HCT116 (cell line): ENCODE measurements at regions not wholly inside any gene's neighbourhood (a gene's known extent, or its start where the extent isn't known, plus 50 kb on each side); places are given as distances from the start of the nearest gene placed in this dataset.

Experiments used
- ATAC-seq: fragments of 200-7000 bp; cut with Tn5 transposase; 2 replicates; pipeline ENCODE4 v1.9.1; 2020; ENCODE audit warnings: mild to moderate bottlenecking, moderate library complexity
- BruUV-seq: library from RNA; stranded (reverse); fragments of 400-500 nt; replicated peaks from 2 replicates; lab custom pipeline; 2021; lab: Mats Ljungman, UMichigan
- CTCF ChIA-PET: fragments of 300-600 bp; sonication (Branson Sonifier 250); formaldehyde crosslinking; loops from one replicate; lab custom pipeline; 2021; ENCODE audit warnings: antibody characterized with exemption; lab: Charles Lee
- POLR2A ChIA-PET: fragments of 300-600, 350-600 bp; sonication (Branson Sonifier 250); formaldehyde crosslinking; loops from one replicate; lab custom pipeline; 2021; ENCODE audit warnings: antibody characterized with exemption; lab: Charles Lee
- RAD21 ChIA-PET, 2 experiments: fragments of 300-600 bp; sonication (Branson Sonifier 250); formaldehyde crosslinking; loops; one replicate each; lab custom pipeline; 2023; ENCODE audit warnings: low total read pairs in 2 of 2; ENCODE audit not compliant: uncharacterized antibody in 2 of 2, unreplicated experiment in 2 of 2, low non-redundant PET in 1 of 2; lab: Charles Lee
- DNase-seq: peaks from one replicate; pipeline ENCODE4 v3.0.0-alpha.2; 2010; ENCODE audit warnings: low read depth, low spot score
- H2AFZ ChIP-seq: fragments of 200-600 bp; shearing (Covaris generic), sonication (generic); 2 replicates; pipeline ENCODE4 v1.6.1; 2017; ENCODE audit warnings: low read depth, mixed run types, mixed read lengths, antibody characterized with exemption, low read length; ENCODE audit not compliant: poor library complexity, severe bottlenecking
- H3K27ac ChIP-seq: 2 replicates; pipeline ENCODE4 v1.5.1; 2012; ENCODE audit warnings: low read depth, low read length
- H3K27me3 ChIP-seq: fragments of 200-600 bp; sonication (generic); 2 replicates; pipeline ENCODE4 v1.6.1; 2016; ENCODE audit warnings: mixed run types, low read length, mixed read lengths; ENCODE audit not compliant: insufficient read depth
- H3K36me3 ChIP-seq, 2 experiments: fragments of 200-500 bp in 1 of 2; fragments of 200-600 bp in 1 of 2; sonication (Bioruptor generic) in 1 of 2; sonication (generic) in 1 of 2; 2 replicates each; pipeline versions ENCODE4 v1.5.1 to v1.6.1; 2014 to 2016; ENCODE audit warnings: low read length in 2 of 2, inconsistent platforms in 1 of 2, mixed read lengths in 1 of 2, mixed run types in 1 of 2; ENCODE audit not compliant: insufficient read depth in 2 of 2, control insufficient read depth in 1 of 2
- H3K4me1 ChIP-seq, 2 experiments: fragments of 200-600 bp in 1 of 2; sonication (generic) in 1 of 2; 2 replicates each; pipeline versions ENCODE4 v1.5.1 to v1.6.1; 2012 to 2017; ENCODE audit warnings: low read length in 2 of 2, inconsistent platforms in 1 of 2, mild to moderate bottlenecking in 1 of 2, mixed read lengths in 1 of 2, mixed run types in 1 of 2, moderate library complexity in 1 of 2; ENCODE audit not compliant: insufficient read depth in 2 of 2, control insufficient read depth in 1 of 2
- H3K4me2 ChIP-seq: fragments of 200-600 bp; sonication (generic); 2 replicates; pipeline ENCODE4 v1.6.1; 2017; ENCODE audit warnings: mixed run types, low read length, mixed read lengths
- H3K4me3 ChIP-seq, 2 experiments: fragments of 200-600 bp in 1 of 2; sonication (generic) in 1 of 2; replicated peaks in 1 of 2; 2 replicates each; pipeline ENCODE4 v1.5.1; 2011 to 2016; ENCODE audit warnings: low read length in 2 of 2, control low read depth in 1 of 2, low read depth in 1 of 2, mild to moderate bottlenecking in 1 of 2, mixed read lengths in 1 of 2, mixed run types in 1 of 2
- H3K79me2 ChIP-seq: fragments of 200-600 bp; sonication (generic); 2 replicates; pipeline ENCODE4 v1.6.1; 2017; ENCODE audit warnings: mild to moderate bottlenecking, mixed run types, low read length, moderate library complexity, mixed read lengths; ENCODE audit not compliant: insufficient read depth
- H3K9ac ChIP-seq: fragments of 200-600 bp; sonication (generic); 2 replicates; pipeline ENCODE4 v1.6.1; 2016; ENCODE audit warnings: low read length, mixed read lengths
- H3K9me2 ChIP-seq: fragments of 200-600 bp; sonication (generic), shearing (Covaris generic); 2 replicates; pipeline ENCODE4 v1.6.1; 2017; ENCODE audit warnings: mixed run types, mild to moderate bottlenecking, moderate library complexity; ENCODE audit not compliant: insufficient read depth
- H3K9me3 ChIP-seq, 2 experiments: fragments of 200-500 bp in 1 of 2; fragments of 200-600 bp in 1 of 2; sonication (Bioruptor generic) in 1 of 2; sonication (generic) in 1 of 2; 2 replicates each; pipeline ENCODE4 v1.6.1; 2014 to 2017; ENCODE audit warnings: low read length in 2 of 2, mixed read lengths in 2 of 2, inconsistent platforms in 1 of 2, low read depth in 1 of 2, mild to moderate bottlenecking in 1 of 2, mixed run types in 1 of 2, moderate library complexity in 1 of 2; ENCODE audit not compliant: control insufficient read depth in 1 of 2, insufficient read depth in 1 of 2
- H4K20me1 ChIP-seq: fragments of 200-600 bp; sonication (generic), shearing (Covaris generic); 2 replicates; pipeline ENCODE4 v1.6.1; 2017; ENCODE audit warnings: mixed run types, mild to moderate bottlenecking, moderate library complexity; ENCODE audit not compliant: insufficient read depth
- CBX3 ChIP-seq: IDR thresholded peaks from 2 replicates; pipeline ENCODE4 v1.6.1; 2012; ENCODE audit warnings: low read depth
- CEBPB ChIP-seq: IDR thresholded peaks from 2 replicates; pipeline ENCODE4 v1.6.1; 2012; ENCODE audit warnings: low read depth
- EGR1 ChIP-seq: IDR thresholded peaks from 2 replicates; pipeline ENCODE4 v1.6.1; 2012; ENCODE audit warnings: low read depth
- ELF1 ChIP-seq: IDR thresholded peaks from 2 replicates; pipeline ENCODE4 v1.6.1; 2012; ENCODE audit warnings: low read depth, borderline replicate concordance
- EZH2 ChIP-seq: fragments of 200-600 bp; sonication (generic); IDR thresholded peaks from 2 replicates; pipeline ENCODE4 v1.6.1; 2017; ENCODE audit warnings: antibody characterized with exemption, mixed run types
- EZH2phosphoT487 ChIP-seq: fragments of 200-600 bp; IDR thresholded peaks from 2 replicates; pipeline ENCODE4 v1.6.1; 2018; ENCODE audit warnings: antibody characterized with exemption, borderline replicate concordance
- FOSL1 ChIP-seq: IDR thresholded peaks from 2 replicates; pipeline ENCODE4 v1.6.1; 2012; ENCODE audit warnings: low read depth
- JUND ChIP-seq: IDR thresholded peaks from 2 replicates; pipeline ENCODE4 v1.6.1; 2012
- POLR2A ChIP-seq: IDR thresholded peaks from 2 replicates; pipeline ENCODE4 v1.7.0; 2011; ENCODE audit warnings: borderline replicate concordance; ENCODE audit not compliant: insufficient read depth, insufficient read length; ENCODE audit errors: extremely low read depth
- POLR2AphosphoS5 ChIP-seq: IDR thresholded peaks from 2 replicates; pipeline ENCODE4 v1.6.1; 2011; ENCODE audit warnings: mild to moderate bottlenecking, low read depth, low read length, moderate library complexity
- REST ChIP-seq: IDR thresholded peaks from 2 replicates; pipeline ENCODE4 v1.6.1; 2012; ENCODE audit warnings: low read depth
- SIN3A ChIP-seq: IDR thresholded peaks from 2 replicates; pipeline ENCODE4 v1.6.1; 2012; ENCODE audit warnings: low read depth
- SP1 ChIP-seq: IDR thresholded peaks from 2 replicates; pipeline ENCODE4 v1.6.1; 2012; ENCODE audit warnings: low read depth
- SRF ChIP-seq: IDR thresholded peaks from 2 replicates; pipeline ENCODE4 v1.6.1; 2012; ENCODE audit warnings: low read depth
- TCF7L2 ChIP-seq: IDR thresholded peaks from 2 replicates; pipeline ENCODE4 v1.7.0; 2011; ENCODE audit warnings: borderline replicate concordance, inconsistent platforms; ENCODE audit not compliant: insufficient read depth, insufficient read length; ENCODE audit errors: extremely low read depth
- ZFX ChIP-seq: fragments of 450-650 bp; IDR thresholded peaks from 2 replicates; pipeline ENCODE4 v1.6.1; 2017
- ZNF274 ChIP-seq: fragments of 200-500 bp; sonication (Bioruptor generic); IDR thresholded peaks from 2 replicates; pipeline ENCODE4 v1.6.1; 2014; ENCODE audit warnings: mild to moderate bottlenecking, low read depth, low read length, inconsistent platforms
- intact Hi-C: fragments of 100-400 bp; cut with micrococcal nuclease; formaldehyde crosslinking; loops from 2 replicates; pipeline ENCODE4 v1.10.0; 2022
- TF ChIP-seq, protein P1 (sequence below), 3 experiments: fragments of 200-600 bp in 1 of 3; sonication (generic) in 1 of 3; IDR thresholded peaks in 2 of 3; conservative IDR thresholded peaks in 1 of 3; 2 replicates each; pipeline ENCODE4 v1.5.1; 2012 to 2017; ENCODE audit warnings: low read depth in 2 of 3, low read length in 2 of 3, antibody characterized with exemption in 1 of 3, borderline replicate concordance in 1 of 3, control low read depth in 1 of 3, mild to moderate bottlenecking in 1 of 3, mixed read lengths in 1 of 3, mixed run types in 1 of 3, moderate library complexity in 1 of 3; ENCODE audit not compliant: insufficient read depth in 1 of 3
- TF ChIP-seq, protein P2 (sequence below): IDR thresholded peaks from 2 replicates; pipeline ENCODE4 v1.6.1; 2011; ENCODE audit warnings: mild to moderate bottlenecking, low read length, moderate library complexity; ENCODE audit not compliant: insufficient replicate concordance; ENCODE audit errors: extremely low read depth

DNA sequence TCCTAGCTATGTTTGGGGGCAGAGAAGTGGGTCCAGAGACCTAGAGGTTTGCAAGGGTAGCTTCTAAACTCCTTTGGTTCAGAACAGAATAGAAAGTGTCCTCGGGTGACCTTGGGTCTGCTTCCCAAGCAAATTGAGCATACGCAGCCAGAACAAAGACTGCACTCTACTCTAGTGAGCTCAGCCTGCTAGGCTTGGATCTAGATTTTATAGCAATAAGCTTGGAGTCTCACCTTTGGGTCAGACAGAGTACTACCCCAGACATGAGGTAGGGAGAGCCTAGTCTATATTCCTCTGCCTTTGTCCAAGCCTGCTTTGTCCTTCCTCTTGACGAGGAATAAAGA lies 52.6 kb upstream of the ELF5 start:
- Histone ChIP-seq H3K9me3 (no peaks in the 10 kb centered on the region), H3K27me3 (no peaks in the 10 kb centered on the region), H3K9ac (no peak overlapping the region), H3K4me2 (no peak overlapping the region), H3K4me1 (peaks cover 14 to 39% of the 10 kb centered on the region in 2 experiments), H3K27ac (no peak overlapping the region), H3K36me3 (no peaks in the 10 kb centered on the region), H3K79me2 (no peaks in the 10 kb centered on the region), H4K20me1 (no peaks in the 10 kb centered on the region), H3K4me3 (no peak overlapping the region), H3K9me2 (no peaks in the 10 kb centered on the region), H2AFZ (no peak overlapping the region)
- TF ChIP-seq, protein P1, sequence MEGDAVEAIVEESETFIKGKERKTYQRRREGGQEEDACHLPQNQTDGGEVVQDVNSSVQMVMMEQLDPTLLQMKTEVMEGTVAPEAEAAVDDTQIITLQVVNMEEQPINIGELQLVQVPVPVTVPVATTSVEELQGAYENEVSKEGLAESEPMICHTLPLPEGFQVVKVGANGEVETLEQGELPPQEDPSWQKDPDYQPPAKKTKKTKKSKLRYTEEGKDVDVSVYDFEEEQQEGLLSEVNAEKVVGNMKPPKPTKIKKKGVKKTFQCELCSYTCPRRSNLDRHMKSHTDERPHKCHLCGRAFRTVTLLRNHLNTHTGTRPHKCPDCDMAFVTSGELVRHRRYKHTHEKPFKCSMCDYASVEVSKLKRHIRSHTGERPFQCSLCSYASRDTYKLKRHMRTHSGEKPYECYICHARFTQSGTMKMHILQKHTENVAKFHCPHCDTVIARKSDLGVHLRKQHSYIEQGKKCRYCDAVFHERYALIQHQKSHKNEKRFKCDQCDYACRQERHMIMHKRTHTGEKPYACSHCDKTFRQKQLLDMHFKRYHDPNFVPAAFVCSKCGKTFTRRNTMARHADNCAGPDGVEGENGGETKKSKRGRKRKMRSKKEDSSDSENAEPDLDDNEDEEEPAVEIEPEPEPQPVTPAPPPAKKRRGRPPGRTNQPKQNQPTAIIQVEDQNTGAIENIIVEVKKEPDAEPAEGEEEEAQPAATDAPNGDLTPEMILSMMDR (IDR thresholded peaks at IDR 0.05 in 2 of 3, conservative IDR thresholded peaks at IDR 0.05 in 1 of 3; ENCODE audit: borderline replicate concordance in 1 of 3, insufficient read depth in 1 of 3, low read depth in 2 of 3, low read length in 2 of 3), result no peak
- TF ChIP-seq FOSL1 (no peak), CEBPB (no peak), EZH2 (no peak), ZFX (no peak), POLR2A (no peak), ELF1 (no peak), TCF7L2 (no peak), EZH2phosphoT487 (no peak), POLR2AphosphoS5 (no peak), CBX3 (no peak), ZNF274 (no peak), SP1 (no peak), SIN3A (no peak), SRF (no peak), JUND (no peak), REST (no peak), EGR1 (no peak)
- TF ChIP-seq, protein P2, sequence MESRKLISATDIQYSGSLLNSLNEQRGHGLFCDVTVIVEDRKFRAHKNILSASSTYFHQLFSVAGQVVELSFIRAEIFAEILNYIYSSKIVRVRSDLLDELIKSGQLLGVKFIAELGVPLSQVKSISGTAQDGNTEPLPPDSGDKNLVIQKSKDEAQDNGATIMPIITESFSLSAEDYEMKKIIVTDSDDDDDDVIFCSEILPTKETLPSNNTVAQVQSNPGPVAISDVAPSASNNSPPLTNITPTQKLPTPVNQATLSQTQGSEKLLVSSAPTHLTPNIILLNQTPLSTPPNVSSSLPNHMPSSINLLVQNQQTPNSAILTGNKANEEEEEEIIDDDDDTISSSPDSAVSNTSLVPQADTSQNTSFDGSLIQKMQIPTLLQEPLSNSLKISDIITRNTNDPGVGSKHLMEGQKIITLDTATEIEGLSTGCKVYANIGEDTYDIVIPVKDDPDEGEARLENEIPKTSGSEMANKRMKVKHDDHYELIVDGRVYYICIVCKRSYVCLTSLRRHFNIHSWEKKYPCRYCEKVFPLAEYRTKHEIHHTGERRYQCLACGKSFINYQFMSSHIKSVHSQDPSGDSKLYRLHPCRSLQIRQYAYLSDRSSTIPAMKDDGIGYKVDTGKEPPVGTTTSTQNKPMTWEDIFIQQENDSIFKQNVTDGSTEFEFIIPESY, result no peak
- no TSS peak for BruUV-seq
- ChIA-PET RAD21 (interaction anchor here in 1 of 2 experiments (0.6 kb wide), 1 partner anchor 332 kb away, joined by 4 read pairs; no protein-coding TSS in a partner anchor), POLR2A (interaction anchor here (1.0 kb wide), 1 partner anchor 13 kb away, joined by 3 read pairs; no protein-coding TSS in a partner anchor), CTCF (interaction anchor here (0.8 to 2.3 kb wide), 7 partner anchors 8 to 326 kb away, joined by 3 to 13 read pairs (median 3); partner anchors contain the start of gene ELF5)
- ATAC-seq (no peak), DNase-seq (no peak)
- intact Hi-C loops, result no loop called here
